ENCODE measurements at regions not wholly inside any gene's neighbourhood (a gene's known extent, or its start where the extent isn't known, plus 50 kb on each side); places are given as distances from the start of the nearest gene placed in this dataset.
"Not testable (repeated sequence)": the region's sequence is repeated elsewhere in the genome, so short reads cannot be mapped to it uniquely, and the experiment has no call there.

GRCh38 chr1:185393205-185393604 is 76.2 kb upstream of the IVNS1ABP start:
- H3K36me3 Mint-ChIP-seq (ENCODE audit: low read depth) = no peaks in the 10 kb centered on the region
- H3K4me1 Mint-ChIP-seq (ENCODE audit: low read depth) = peaks cover 8% of the 10 kb centered on the region
- no peaks in the 10 kb centered on the region for H3K27me3 Mint-ChIP-seq (ENCODE audit: low read depth)
- H3K9me3 Mint-ChIP-seq = no peaks in the 10 kb centered on the region
- H3K27ac Mint-ChIP-seq = no peak overlapping the region
- H3K4me3 Mint-ChIP-seq = no peak overlapping the region

DNA sequence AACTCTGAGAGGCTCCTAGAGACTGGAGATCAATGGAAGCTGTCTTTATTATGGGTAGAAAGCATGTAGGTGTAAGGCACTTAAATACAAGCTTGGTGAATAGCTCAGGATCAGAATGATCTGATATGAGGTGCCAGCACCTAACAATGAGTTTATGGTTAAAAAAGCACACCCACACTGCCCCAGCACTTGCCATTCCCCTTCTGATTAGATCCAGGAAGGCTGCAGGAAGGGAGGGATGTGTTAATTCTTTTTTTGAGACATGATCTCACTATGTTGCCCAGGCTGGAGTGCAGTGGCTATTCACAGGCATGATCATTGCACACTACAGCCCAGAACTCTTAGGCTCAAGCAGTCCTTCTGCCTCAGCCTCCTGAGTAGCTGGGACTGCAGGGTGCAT is 71.8 kb upstream of the IVNS1ABP start:
- Mint-ChIP-seq H3K27me3 (ENCODE audit: low read depth) (no peaks in the 10 kb centered on the region), H3K4me3 (no peak overlapping the region), H3K36me3 (ENCODE audit: low read depth) (peaks cover 4% of the 10 kb centered on the region), H3K9me3 (peaks cover 6% of the 10 kb centered on the region), H3K4me1 (ENCODE audit: low read depth) (peaks cover 2% of the 10 kb centered on the region), H3K27ac (no peak overlapping the region)

DNA sequence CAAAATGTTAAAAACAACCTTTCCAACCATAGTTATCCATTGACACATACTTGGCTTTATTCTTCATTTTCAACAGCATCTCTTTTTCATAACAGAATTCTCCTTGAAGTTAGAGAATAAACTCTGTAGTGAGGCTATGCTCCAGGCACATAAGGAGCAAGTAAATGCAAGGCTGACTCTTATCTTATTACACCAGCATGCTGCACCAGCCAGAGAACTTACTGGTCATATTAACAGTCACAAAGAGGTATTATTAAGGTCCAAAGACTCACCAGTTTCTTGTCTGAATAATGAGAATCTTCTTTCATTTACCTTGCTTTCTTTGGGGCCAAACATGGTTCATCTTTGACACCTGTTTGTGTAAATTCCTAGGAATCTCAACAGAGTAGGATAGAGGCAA is 71.3 kb upstream of the IVNS1ABP start:
- Mint-ChIP-seq H3K27ac (no peak overlapping the region), H3K27me3 (ENCODE audit: low read depth) (no peaks in the 10 kb centered on the region), H3K9me3 (peaks cover 7% of the 10 kb centered on the region), H3K4me1 (ENCODE audit: low read depth) (peaks cover 2% of the 10 kb centered on the region), H3K36me3 (ENCODE audit: low read depth) (peaks cover 5% of the 10 kb centered on the region), H3K4me3 (no peak overlapping the region)

DNA sequence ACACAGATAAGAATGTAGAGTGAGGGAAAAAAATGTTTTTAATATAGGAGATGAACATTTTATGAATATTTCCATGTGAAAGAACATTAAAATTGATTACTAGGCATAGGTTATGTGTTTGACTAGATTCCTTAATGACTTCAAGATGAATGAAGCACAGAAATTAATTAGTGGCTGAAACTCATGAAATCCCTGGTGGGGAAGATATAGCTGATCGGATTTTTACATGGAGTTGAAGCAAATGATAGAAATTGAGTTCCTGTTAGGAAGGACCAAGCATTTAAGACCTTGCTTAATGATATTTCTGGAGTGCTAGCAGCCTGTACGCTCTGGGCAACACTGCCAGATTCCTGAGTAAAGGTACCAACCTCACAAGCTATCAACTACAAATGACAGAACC is 68.9 kb upstream of the IVNS1ABP start:
- Mint-ChIP-seq H3K27me3 (ENCODE audit: low read depth) (peaks cover 4% of the 10 kb centered on the region), H3K4me3 (no peak overlapping the region), H3K36me3 (ENCODE audit: low read depth) (peaks cover 17% of the 10 kb centered on the region), H3K27ac (no peak overlapping the region), H3K9me3 (peaks cover 21% of the 10 kb centered on the region), H3K4me1 (ENCODE audit: low read depth) (peaks cover 2% of the 10 kb centered on the region)

DNA sequence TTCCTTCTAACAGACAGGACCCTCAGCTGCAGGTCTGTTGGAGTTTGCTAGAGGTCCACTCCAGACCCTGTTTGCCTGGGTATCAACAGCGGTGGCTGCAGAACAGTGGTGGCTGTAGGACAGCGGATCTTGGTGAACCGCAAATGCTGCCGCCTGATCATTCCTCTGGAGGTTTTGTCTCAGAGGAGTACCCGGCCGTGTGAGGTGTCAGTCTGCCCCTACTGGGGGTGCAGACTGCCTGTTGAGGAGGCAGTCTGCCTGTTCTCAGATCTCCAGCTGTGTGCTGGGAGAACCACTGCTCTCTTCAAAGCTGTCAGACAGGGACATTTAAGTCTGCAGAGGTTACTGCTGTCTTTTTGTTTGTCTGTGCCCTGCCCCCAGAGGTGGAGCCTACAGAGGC is 66.8 kb upstream of the IVNS1ABP start:
- H3K27ac Mint-ChIP-seq; H3K4me3 Mint-ChIP-seq; H3K4me1 Mint-ChIP-seq (ENCODE audit: low read depth); H3K27me3 Mint-ChIP-seq (ENCODE audit: low read depth): not testable (repeated sequence)
- H3K36me3 Mint-ChIP-seq (ENCODE audit: low read depth) = peaks cover 17% of the 10 kb centered on the region
- H3K9me3 Mint-ChIP-seq = peaks cover 25% of the 10 kb centered on the region

- Mint-ChIP-seq H3K9me3 (peaks cover 20% of the 10 kb centered on the region), H3K4me1 (ENCODE audit: low read depth) (peaks cover 17% of the 10 kb centered on the region), H3K27me3 (ENCODE audit: low read depth) (peaks cover 4% of the 10 kb centered on the region), H3K4me3 (no peak overlapping the region), H3K36me3 (ENCODE audit: low read depth) (peaks cover 17% of the 10 kb centered on the region), H3K27ac (no peak overlapping the region)
Measured at GRCh38 chr1:185377831-185378230, 60.8 kb upstream of the IVNS1ABP start.

- peaks cover 24% of the 10 kb centered on the region for H3K4me1 Mint-ChIP-seq (ENCODE audit: low read depth)
- H3K27ac Mint-ChIP-seq = peak overlapping the region; percentile 8
- H3K9me3 Mint-ChIP-seq = peaks cover 20% of the 10 kb centered on the region
- H3K27me3 Mint-ChIP-seq (ENCODE audit: low read depth) = peaks cover 4% of the 10 kb centered on the region
- no peak overlapping the region for H3K4me3 Mint-ChIP-seq
- peaks cover 21% of the 10 kb centered on the region for H3K36me3 Mint-ChIP-seq (ENCODE audit: low read depth)
Measured at GRCh38 chr1:185376840-185377635, 60.0 kb upstream of the IVNS1ABP start.

DNA sequence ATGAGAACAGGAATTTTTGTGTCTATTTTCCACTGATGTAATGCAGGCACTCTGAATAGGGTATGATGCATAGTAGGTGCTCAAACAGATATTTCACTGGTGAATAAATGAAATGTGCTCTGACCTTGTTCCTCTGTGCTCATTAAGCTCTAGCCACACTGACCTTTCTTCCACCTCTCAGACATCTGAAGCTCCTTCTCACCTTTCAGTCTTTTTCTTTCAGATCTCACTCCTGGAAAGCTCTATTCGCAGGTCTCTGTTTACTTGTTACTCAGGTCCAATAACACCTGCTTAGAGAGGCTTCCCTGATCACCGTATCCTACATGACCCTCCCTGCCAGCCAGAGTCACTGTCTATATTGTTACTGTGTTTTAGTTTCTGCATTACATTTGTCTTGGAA is 59.2 kb upstream of the IVNS1ABP start:
- Mint-ChIP-seq H3K36me3 (ENCODE audit: low read depth) (peaks cover 15% of the 10 kb centered on the region), H3K4me1 (ENCODE audit: low read depth) (peaks cover 24% of the 10 kb centered on the region), H3K27ac (no peak overlapping the region), H3K27me3 (ENCODE audit: low read depth) (no peaks in the 10 kb centered on the region), H3K4me3 (no peak overlapping the region), H3K9me3 (peaks cover 13% of the 10 kb centered on the region)

- peaks cover 13% of the 10 kb centered on the region for H3K36me3 Mint-ChIP-seq (ENCODE audit: low read depth)
- H3K4me3 Mint-ChIP-seq = no peak overlapping the region
- no peak overlapping the region for H3K27ac Mint-ChIP-seq
- H3K27me3 Mint-ChIP-seq (ENCODE audit: low read depth) = no peaks in the 10 kb centered on the region
- peaks cover 10% of the 10 kb centered on the region for H3K9me3 Mint-ChIP-seq
- peaks cover 24% of the 10 kb centered on the region for H3K4me1 Mint-ChIP-seq (ENCODE audit: low read depth)
Measured at GRCh38 chr1:185375583-185375982, 58.5 kb upstream of the IVNS1ABP start.

DNA sequence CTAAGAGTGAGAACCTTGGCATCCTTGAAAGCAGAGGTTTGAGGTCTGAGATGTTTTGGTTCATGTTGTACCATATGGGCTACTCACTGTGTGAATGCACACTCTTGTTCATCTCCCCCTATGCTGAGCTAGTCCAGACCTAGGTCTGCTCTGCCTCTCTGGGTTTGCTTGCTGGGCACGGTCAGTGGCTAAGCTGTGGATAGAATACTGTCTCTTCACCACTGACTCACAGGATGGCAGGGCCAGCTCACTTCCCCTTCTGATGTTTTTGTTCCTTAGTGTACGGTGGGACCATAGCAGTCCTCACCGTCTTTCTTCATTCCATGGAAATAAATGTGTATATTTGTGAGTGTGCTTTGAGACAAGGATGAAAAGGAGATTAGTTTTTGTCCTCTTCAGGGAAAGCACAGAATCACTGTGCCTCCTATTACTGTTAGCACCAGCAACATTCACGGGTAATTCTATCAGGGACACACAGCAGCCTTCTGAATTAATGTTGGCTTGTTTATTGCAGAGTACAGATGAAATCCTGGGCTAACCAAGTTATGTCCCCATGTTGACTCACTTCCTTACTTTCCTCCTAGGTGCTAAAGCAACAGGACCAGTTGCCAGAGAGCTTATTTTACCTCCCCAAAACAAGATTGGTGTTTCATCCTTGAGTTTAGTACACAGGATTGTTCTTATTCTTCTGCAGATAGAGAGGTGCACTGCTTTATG is 56.9 kb upstream of the IVNS1ABP start:
- peak overlapping the region; percentile 70 for H3K27ac Mint-ChIP-seq
- H3K4me1 Mint-ChIP-seq (ENCODE audit: low read depth) = peaks cover 26% of the 10 kb centered on the region
- H3K27me3 Mint-ChIP-seq (ENCODE audit: low read depth) = no peaks in the 10 kb centered on the region
- peak overlapping the region; percentile 27 for H3K4me3 Mint-ChIP-seq
- H3K9me3 Mint-ChIP-seq = peaks cover 10% of the 10 kb centered on the region
- H3K36me3 Mint-ChIP-seq (ENCODE audit: low read depth) = peaks cover 14% of the 10 kb centered on the region

GRCh38 chr1:185369786-185370185 is 52.7 kb upstream of the IVNS1ABP start:
- Mint-ChIP-seq H3K4me1 (ENCODE audit: low read depth) (peaks cover 39% of the 10 kb centered on the region), H3K36me3 (ENCODE audit: low read depth) (peaks cover 16% of the 10 kb centered on the region), H3K27ac (no peak overlapping the region), H3K4me3 (no peak overlapping the region), H3K9me3 (peaks cover 12% of the 10 kb centered on the region), H3K27me3 (ENCODE audit: low read depth) (no peaks in the 10 kb centered on the region)

DNA sequence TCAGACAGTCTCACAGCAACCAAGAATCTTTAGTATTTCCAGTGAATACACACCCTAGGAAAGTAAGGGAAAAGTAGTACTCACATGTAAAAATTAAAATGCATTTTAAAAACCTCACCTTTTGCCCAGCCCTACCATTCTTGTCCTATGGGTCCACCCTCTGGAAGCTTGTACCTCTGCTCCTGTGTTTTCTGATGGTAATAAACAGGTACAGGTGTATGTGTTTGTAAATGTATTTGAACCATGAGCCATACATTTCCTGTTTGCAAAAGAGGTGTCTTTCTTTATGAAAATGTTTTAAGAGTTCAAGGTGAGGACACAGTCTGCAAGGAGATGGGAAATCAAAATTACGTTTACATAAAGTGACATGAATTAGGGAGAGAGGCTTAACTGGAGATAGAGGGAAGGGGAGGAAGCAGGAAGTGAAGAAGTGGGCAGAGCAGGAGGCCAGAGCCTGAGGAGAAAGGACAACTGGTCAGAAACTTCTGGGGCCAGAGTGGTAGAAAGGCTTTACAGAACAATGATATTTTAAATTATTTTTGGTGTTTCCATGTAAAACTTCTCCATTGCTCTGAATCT is 52.0 kb upstream of the IVNS1ABP start:
- H3K9me3 Mint-ChIP-seq = peaks cover 12% of the 10 kb centered on the region

GRCh38 chr1:185368313-185368855 is 51.3 kb upstream of the IVNS1ABP start:
- peaks cover 32% of the 10 kb centered on the region for H3K4me1 Mint-ChIP-seq (ENCODE audit: low read depth)
- no peak overlapping the region for H3K27ac Mint-ChIP-seq
- peaks cover 18% of the 10 kb centered on the region for H3K9me3 Mint-ChIP-seq
- no peak overlapping the region for H3K4me3 Mint-ChIP-seq
- peaks cover 17% of the 10 kb centered on the region for H3K36me3 Mint-ChIP-seq (ENCODE audit: low read depth)
- no peaks in the 10 kb centered on the region for H3K27me3 Mint-ChIP-seq (ENCODE audit: low read depth)

More for the DNA sequence above, 52.0 kb upstream of the IVNS1ABP start:
- Mint-ChIP-seq H3K4me3 (no peak overlapping the region), H3K36me3 (ENCODE audit: low read depth) (peaks cover 13% of the 10 kb centered on the region), H3K27ac (no peak overlapping the region), H3K27me3 (ENCODE audit: low read depth) (no peaks in the 10 kb centered on the region), H3K4me1 (ENCODE audit: low read depth) (peaks cover 32% of the 10 kb centered on the region)

- Mint-ChIP-seq H3K4me3 (no peak overlapping the region), H3K9me3 (peaks cover 25% of the 10 kb centered on the region), H3K4me1 (ENCODE audit: low read depth) (peaks cover 26% of the 10 kb centered on the region), H3K36me3 (ENCODE audit: low read depth) (peaks cover 23% of the 10 kb centered on the region), H3K27ac (no peak overlapping the region), H3K27me3 (ENCODE audit: low read depth) (no peaks in the 10 kb centered on the region)
Measured at GRCh38 chr1:185367218-185367617, 50.2 kb upstream of the IVNS1ABP start.
